Esophagus muscularis mucosa (tissue), 4 donors: ENCODE measurements at regions not wholly inside any gene's neighbourhood (a gene's known extent, or its start where the extent isn't known, plus 50 kb on each side); places are given as distances from the start of the nearest gene placed in this dataset.

ENCODE experiments used
- CTCF ChIP-seq, 3 experiments: fragments of 200-600 bp in 2 of 3; fragments of 450-650 bp in 1 of 3; sonication (generic) in 2 of 3; IDR thresholded peaks; one replicate each; pipeline ENCODE4 v1.5.1; 2017 to 2019; ENCODE audit warnings: antibody characterized with exemption in 3 of 3, mild to moderate bottlenecking in 2 of 3, moderate library complexity in 1 of 3
- EP300 ChIP-seq: sonication (generic); formaldehyde crosslinking; IDR thresholded peaks from one replicate; pipeline ENCODE4 v1.6.1; 2017; ENCODE audit warnings: antibody characterized with exemption
- POLR2AphosphoS5 ChIP-seq, 2 donors: sonication (generic); formaldehyde crosslinking; IDR thresholded peaks; one replicate each; pipeline ENCODE4 v1.6.1; 2017; ENCODE audit warnings: antibody characterized with exemption in 2 of 2

GRCh38 chr13:68066879-68067513, 836.9 kb upstream of the PCDH9 start:
- TF ChIP-seq POLR2AphosphoS5 (IDR thresholded peaks at IDR 0.05) = no peak
- TF ChIP-seq CTCF (IDR thresholded peaks at IDR 0.05) = no peak
- no peak for TF ChIP-seq EP300
